ENCODE measurements at regions not wholly inside any gene's neighbourhood (a gene's known extent, or its start where the extent isn't known, plus 50 kb on each side); places are given as distances from the start of the nearest gene placed in this dataset.
"Not testable (repeated sequence)": the region's sequence is repeated elsewhere in the genome, so short reads cannot be mapped to it uniquely, and the experiment has no call there.

GRCh38 chr3:55144015-55144673, 216.3 kb upstream of the LRTM1 start:
- DNase-seq (ENCODE audit: low spot score): no peak
- in situ Hi-C loops (cut with HindIII; ENCODE audit: low sequenced_read_pairs): no loop called here

GRCh38 chr3:55143336-55143735, 215.5 kb upstream of the LRTM1 start:
- in situ Hi-C loops (cut with HindIII; ENCODE audit: low sequenced_read_pairs): no loop called here
- no peak for DNase-seq (ENCODE audit: low spot score)

GRCh38 chr3:55136291-55136690, 208.4 kb upstream of the LRTM1 start:
- DNase-seq (ENCODE audit: low spot score); in situ Hi-C loops (cut with HindIII; ENCODE audit: low sequenced_read_pairs): not testable (repeated sequence)

GRCh38 chr3:55128225-55128823, 200.5 kb upstream of the LRTM1 start:
- in situ Hi-C loops (cut with HindIII; ENCODE audit: low sequenced_read_pairs): no loop called here

GRCh38 chr3:55127565-55127964, 199.7 kb upstream of the LRTM1 start:
- no peak for DNase-seq (ENCODE audit: low spot score)
- in situ Hi-C loops (cut with HindIII; ENCODE audit: low sequenced_read_pairs): no loop called here

More at GRCh38 chr3:55128225-55128823, 200.5 kb upstream of the LRTM1 start:
- DNase-seq (ENCODE audit: low spot score): no peak

- in situ Hi-C loops (cut with HindIII; ENCODE audit: low sequenced_read_pairs): no loop called here
- DNase-seq (ENCODE audit: low spot score): no peak
These were observed 196.5 kb upstream of the LRTM1 start for GRCh38 chr3:55124371-55124770.
